ENCODE measurements at regions not wholly inside any gene's neighbourhood (a gene's known extent, or its start where the extent isn't known, plus 50 kb on each side); places are given as distances from the start of the nearest gene placed in this dataset.
"Not testable (repeated sequence)": the region's sequence is repeated elsewhere in the genome, so short reads cannot be mapped to it uniquely, and the experiment has no call there.

GRCh38 chr13:78060966-78061365 lies 142.3 kb upstream of the EDNRB start:
- DNase-seq, result no peak

- DNase-seq, result not testable (repeated sequence)
Observed at GRCh38 chr13:78056865-78057264, 138.2 kb upstream of the EDNRB start.

GRCh38 chr13:78054157-78054556 lies 135.5 kb upstream of the EDNRB start:
- DNase-seq, result no peak

DNA sequence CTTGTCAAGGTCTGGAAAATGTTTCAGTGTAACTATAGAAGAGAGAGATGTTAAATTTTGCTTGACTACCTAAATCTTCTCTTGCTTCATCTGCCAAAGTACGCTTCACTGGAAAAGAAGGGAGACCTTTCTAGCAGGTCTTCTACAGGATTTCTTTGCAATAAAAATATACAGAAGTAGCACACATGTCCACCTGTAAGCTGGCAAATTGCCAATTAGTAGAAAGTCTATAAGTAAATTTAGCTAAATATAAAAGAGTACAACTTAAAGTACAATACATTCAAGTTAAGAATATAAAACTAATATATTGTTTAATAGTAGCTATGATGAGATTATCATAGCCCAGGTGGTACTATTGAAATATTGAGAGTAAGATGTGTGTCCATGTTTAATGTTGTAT lies 128.5 kb upstream of the EDNRB start:
- no peak for DNase-seq

GRCh38 chr13:78046331-78046730 lies 127.7 kb upstream of the EDNRB start:
- no peak for DNase-seq

- DNase-seq, result no peak
Observed at GRCh38 chr13:78045916-78046315, 127.3 kb upstream of the EDNRB start.

DNA sequence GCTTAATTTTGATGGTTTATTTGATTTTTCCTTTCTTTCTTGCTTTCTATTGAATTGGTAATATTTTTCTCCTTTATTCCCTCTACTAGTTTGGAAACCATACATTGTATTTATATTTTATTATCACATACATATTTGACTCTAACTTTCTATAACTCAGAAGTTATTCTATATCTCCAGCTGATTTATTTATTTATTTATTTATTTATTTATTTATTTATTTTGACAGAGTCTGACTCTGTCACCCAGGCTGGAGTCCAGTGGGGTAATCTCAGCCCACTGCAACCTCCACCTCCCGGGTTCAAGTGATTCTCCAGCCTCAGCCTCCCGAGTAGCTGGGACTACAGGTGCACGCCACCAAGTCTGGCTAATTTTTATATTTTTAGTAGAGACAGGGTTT lies 122.7 kb upstream of the EDNRB start:
- not testable (repeated sequence) for DNase-seq

DNA sequence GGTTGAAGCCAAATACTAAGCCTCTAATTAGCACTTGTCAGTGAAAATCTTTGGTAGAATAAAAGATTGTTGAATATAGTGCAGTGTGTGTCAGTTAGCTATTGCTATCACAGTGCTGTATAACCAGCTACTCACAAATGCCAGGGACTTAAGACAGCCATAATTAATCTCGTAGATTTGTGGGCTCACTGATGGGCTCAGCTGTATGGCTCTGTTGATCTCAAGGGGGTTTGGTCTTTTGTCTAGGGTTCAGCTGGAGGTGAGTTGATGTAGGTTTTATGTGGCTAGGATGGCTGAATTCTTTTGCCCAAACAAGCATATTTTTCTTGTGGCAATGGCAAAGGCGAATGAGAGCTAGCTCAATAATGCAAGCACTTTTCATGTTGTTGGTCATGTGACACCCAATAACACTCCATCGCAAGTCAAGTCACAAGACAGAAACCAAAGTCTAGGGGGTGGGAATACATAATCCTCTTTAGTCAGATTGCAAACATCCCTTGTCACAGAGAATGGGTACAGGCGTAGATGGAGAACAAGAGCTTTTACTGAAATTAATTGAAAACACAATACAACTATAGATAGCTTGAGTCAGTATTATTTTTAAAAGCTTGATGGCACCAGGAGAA lies 121.7 kb upstream of the EDNRB start:
- DNase-seq, result no peak

DNA sequence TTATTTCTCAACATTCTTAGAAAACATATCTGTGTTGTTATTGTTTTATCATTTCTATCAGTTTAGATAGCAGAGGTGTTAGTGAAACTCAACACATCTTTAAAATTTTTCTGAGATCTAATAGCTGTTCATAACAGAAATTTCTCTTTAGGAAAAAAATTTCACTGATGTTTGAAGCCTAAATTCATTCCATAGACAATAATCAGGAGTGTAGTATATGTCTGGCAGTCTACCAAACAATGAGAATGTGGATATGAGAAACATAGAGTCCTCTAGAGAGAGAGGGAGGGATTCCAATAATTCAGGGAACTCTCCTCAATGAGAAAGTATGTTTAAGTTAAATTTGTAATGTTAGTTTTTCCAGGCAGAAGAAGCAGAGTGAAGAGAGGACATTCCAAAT lies 118.2 kb upstream of the EDNRB start:
- DNase-seq, result no peak

- DNase-seq, result no peak
Observed at GRCh38 chr13:78035500-78035899, 116.9 kb upstream of the EDNRB start.

DNA sequence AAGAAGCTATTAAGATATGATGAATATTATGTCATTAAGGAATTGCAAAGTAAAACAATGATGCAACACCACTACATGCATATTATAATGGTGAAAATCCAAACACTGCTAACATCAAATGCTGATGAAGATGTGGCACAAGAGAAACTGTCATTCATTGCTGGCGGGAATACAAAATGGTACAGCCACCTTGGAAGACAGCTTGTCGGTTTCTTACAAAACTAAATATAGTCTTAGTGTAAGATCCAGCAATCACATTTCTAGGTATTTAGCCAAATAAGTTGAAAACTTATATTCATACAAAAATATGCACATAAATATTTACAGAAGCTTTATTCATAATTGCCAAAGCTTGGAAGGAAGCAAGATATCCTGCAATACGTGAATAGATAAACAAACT lies 114.9 kb upstream of the EDNRB start:
- no peak for DNase-seq

- no peak for DNase-seq
Observed at GRCh38 chr13:78032132-78032531, 113.5 kb upstream of the EDNRB start.

GRCh38 chr13:78030341-78030896 lies 111.8 kb upstream of the EDNRB start:
- DNase-seq, result no peak

- DNase-seq, result no peak
Observed at GRCh38 chr13:78029901-78030300, 111.3 kb upstream of the EDNRB start.

DNA sequence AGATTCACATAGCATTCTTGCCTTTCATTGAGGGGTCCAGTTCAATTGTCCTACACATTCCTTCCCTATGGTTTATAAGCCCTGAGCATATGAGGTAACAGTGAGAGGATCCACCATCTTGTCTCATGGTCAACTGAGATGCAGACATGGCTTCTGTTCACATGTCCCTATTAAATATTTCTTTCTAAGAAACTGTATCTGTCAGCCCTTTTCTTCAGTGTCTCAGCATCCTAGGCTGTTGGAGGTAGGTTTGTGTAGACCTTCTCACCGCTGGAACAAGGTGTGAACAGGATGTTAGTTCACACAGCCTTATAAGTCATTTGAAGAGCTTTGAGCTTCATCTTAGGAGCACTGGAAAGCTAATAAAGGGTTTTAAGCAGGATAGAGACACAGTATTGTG lies 110.3 kb upstream of the EDNRB start:
- DNase-seq, result no peak

DNA sequence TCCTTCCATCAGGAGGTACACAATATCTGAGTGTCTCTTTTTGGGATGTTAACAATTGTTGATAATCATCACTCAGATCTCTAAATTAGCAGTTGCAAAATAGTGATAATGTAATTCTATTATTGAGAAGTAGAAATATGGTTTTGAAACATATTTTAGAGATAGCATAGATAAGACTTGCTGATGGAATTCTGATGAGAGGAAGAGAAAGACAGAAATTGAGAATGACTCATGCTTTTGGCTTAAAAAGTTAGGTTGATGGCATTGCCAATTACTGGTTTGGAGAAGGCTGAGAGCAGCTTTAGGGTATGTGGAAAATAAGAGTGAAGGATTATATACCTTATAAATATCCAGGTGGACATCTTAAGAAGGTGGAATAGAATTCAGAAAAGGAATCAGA lies 106.4 kb upstream of the EDNRB start:
- no peak for DNase-seq

DNA sequence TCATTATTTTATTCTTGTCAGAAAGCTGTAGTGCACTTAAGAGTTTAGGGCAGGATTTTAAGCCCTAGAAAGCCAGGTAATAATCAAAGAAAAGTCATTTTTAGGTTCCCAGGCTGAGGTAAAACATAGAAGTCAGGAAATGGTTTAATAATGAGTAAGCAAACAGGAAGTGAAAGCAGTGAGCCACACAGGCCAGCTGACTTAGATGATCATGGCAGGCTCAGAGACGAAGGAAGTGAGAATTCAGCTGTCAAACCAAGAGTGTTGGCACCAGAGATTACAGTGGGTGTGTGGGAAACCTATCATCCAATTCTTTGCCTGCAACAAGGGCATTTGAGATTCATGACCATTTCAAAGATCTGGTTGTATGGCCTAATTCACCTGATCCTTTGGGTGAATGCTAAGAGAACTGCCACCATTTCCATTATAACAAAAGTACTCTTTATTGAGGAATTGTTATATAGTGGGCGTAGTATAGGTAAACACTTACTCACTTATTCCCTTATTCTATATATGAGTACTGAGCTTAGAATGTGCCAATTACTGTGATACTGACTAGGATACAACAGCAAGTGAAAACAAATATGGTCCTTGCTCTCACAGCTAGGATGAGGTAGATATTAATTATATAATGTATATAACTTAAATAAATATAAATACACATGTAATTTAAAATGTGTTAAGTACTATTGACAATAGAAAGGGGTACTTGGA lies 103.7 kb upstream of the EDNRB start:
- no peak for DNase-seq

DNA sequence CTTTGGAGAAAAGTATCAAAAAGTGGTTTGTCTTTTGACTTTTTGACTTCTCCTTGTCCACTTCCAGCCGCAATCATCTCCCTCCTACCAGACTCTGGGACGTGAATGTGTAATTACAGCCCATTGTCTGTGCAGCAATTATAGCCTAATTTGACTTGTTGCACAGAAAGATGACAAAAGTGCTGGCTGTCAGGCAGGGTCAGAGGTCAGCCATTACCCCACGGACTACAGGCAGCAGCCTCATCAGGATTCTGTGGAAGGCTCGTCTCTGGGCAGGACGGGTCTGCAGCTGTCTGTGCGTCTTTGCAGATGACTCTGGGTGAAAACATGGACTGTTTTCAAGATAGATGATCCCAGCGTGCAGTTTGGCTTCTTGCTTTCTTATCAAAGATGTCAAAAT lies 102.2 kb upstream of the EDNRB start:
- DNase-seq, result no peak

DNA sequence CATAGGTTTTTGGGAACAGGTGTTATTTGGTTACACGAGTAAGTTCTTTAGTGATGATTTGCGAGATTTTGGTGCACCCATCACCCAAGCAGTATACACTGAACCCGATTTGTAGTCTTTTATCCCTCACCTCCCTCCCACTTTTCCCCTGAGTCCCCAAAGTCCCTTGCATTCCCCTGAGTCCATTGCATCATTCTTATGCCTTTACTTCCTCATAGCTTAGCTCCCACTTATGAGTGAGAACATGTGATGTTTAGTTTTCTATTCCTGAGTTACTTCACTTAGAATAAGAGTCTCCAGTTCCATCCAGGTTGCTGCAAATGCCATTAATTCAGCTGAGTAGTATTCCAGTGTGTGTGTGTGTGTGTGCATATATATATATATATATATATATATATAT lies 97.2 kb upstream of the EDNRB start:
- no peak for DNase-seq

- DNase-seq, result no peak
Observed at GRCh38 chr13:78012046-78012445, 93.4 kb upstream of the EDNRB start.

DNA sequence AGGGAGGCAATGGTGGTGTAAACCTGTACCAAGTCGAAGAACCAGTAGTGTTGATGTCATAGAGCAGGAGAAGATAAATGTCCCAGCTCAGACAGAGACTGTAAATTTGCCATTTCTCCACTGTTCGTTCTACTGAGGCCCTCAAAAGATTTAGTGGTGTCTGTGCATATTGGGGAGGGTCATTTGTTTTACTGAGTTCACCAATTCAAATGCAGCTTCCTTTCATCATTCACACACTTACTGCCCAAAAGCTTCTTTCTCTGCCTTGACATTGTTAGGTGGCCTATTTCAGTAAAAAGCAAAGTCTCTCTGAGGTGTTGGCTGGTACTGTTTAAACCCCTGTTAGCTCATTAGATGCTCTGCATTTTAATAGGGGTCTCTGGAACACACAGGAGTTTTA lies 86.2 kb upstream of the EDNRB start:
- DNase-seq, result no peak

DNA sequence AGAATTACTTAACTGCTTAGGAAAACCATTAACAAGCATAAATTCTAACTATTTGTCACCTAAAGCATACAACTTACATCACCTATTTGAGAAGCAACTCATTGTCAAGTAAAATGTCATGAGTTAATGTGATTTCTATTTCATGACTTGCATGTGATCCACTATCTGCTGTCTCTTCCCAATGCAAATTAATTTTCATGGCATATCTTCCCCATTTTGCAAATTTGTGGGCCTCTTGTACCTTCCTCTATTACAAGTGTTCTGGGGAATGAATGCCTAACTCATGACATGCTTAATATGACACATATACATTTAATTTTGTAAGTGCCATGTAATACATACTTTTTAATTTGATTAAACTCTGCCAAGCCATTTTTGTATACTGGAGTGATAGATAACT lies 81.1 kb upstream of the EDNRB start:
- DNase-seq, result no peak

DNA sequence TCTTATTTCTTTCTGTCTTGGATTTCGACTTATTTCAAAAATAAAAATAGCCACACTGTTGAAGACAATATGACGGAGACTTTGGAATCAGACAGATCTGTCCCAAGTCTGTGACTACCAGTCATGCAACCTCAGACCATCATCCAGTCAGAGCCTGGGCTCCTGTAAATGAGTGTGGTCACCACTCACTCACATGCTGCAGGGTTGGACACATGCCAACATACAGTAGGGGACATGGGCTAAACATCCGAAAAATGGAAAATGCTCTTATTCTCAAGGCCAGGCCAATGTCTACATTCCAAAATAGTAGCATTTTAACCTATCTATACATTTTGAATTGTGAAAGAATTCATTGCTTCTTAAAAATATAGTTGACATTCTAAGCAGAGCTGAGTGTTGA lies 75.5 kb upstream of the EDNRB start:
- no peak for DNase-seq

DNA sequence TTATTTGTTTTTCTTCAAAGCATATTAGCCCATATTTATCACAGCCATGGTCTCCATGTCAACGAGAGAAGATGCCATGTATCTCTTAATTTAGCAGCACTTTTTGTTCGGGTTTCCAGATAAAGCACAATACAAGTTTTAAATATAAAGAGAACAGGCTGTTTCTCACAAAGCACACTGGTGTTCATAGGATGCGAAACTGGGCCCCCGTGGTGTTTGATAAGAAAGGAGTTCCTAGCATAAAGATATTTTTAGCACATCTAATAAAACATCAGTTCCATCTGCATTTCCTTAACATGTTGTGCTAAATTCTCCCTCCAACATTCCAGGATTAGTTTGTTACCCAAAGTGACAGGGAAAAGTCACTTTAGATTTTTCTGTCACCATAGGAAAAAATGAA lies 72.4 kb upstream of the EDNRB start:
- DNase-seq, result no peak

DNA sequence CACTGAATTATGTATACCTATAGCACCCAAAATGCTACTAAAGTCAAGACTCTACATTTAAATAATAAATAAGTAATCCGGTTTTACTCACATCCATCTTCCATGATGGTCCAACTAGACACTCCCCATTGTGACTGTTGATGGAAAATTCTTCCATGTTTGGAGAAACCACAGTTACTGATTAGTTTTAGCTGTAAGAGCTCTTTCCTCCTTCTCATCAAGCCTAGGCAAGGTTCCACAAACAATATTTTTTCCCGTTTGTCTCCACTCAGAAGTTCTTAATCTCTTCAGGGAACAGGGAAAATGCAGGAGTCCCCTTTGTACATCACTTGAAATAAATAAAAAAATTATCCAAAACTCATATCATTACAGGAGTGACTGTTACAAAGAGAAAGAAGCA lies 70.7 kb upstream of the EDNRB start:
- DNase-seq, result no peak

Data from NCI-H1092 (cell line).